ENCODE measurements at regions not wholly inside any gene's neighbourhood (a gene's known extent, or its start where the extent isn't known, plus 50 kb on each side); places are given as distances from the start of the nearest gene placed in this dataset.

GRCh38 chr1:37306461-37306860 is 167.9 kb upstream of the ZC3H12A start:
- H3K4me2 ChIP-seq (replicated peaks; ENCODE audit: low read depth, low read length, poor library complexity, severe bottlenecking): no peak overlapping the region
- no peaks in the 10 kb centered on the region for H3K79me2 ChIP-seq (ENCODE audit: control insufficient read depth, insufficient read depth, low read length)
- TF ChIP-seq EZH2 (IDR thresholded peaks at IDR 0.05; ENCODE audit: borderline replicate concordance, insufficient read depth, low read depth, low read length, poor library complexity, severe bottlenecking) (no peak), CTCF (IDR thresholded peaks at IDR 0.05) (no peak)
- no peak overlapping the region for H3K4me3 ChIP-seq (ENCODE audit: control extremely low read depth in 1 of 5, extremely low read depth in 1 of 5, insufficient read depth in 1 of 5, low read depth in 2 of 5, low read length in 4 of 5)
- no peaks in the 10 kb centered on the region for H4K20me1 ChIP-seq (ENCODE audit: control insufficient read depth, insufficient read depth, low read length, poor library complexity, severe bottlenecking)
- ChIA-PET CTCF (no interaction called here), POLR2A (no interaction called here)
- Mint-ChIP-seq H3K4me3 (no peak overlapping the region), H3K27me3 (peaks cover 19% of the 10 kb centered on the region), H3K27ac (no peak overlapping the region), H3K4me1 (no peaks in the 10 kb centered on the region), H3K9me3 (ENCODE audit: insufficient read depth) (no peaks in the 10 kb centered on the region)
- peaks cover 0 to 2% (median 1%) of the 10 kb centered on the region in 4 experiments for H3K27me3 ChIP-seq (replicated peaks in 1 of 4; ENCODE audit: control extremely low read depth in 1 of 4, control insufficient read depth in 3 of 4, insufficient read depth in 4 of 4, low read length in 3 of 4)
- DNase-seq (no peak), ATAC-seq (ENCODE audit: low read depth) (no peak)
- no peaks in the 10 kb centered on the region for H3K9me3 ChIP-seq (ENCODE audit: control extremely low read depth in 1 of 3, control insufficient read depth in 2 of 3, insufficient read depth in 1 of 3, low read length in 2 of 3)
- no peak overlapping the region for H2AFZ ChIP-seq (ENCODE audit: insufficient read depth, low read depth, low read length, poor library complexity, severe bottlenecking)
- H3K27ac ChIP-seq (ENCODE audit: low read length in 2 of 2): no peak overlapping the region
- no peak overlapping the region for H3K9ac ChIP-seq (ENCODE audit: low read length)
- intact Hi-C loops (cut with micrococcal nuclease): no loop called here
- no peaks in the 10 kb centered on the region for H3K4me1 ChIP-seq (ENCODE audit: control insufficient read depth in 2 of 2, insufficient read depth in 2 of 2, low read length in 2 of 2)
- no peaks in the 10 kb centered on the region for H3K36me3 ChIP-seq (replicated peaks in 1 of 2; ENCODE audit: control extremely low read depth in 1 of 2, control insufficient read depth in 1 of 2, extremely low read depth in 1 of 2, insufficient read depth in 2 of 2, low read length in 1 of 2)
- no CpG with 5 or more reads among the region's 4 CpGs for WGBS (ENCODE audit: insufficient coverage)

GRCh38 chr1:37306871-37307270 is 167.5 kb upstream of the ZC3H12A start:
- POLR2A ChIA-PET: no interaction called here
- intact Hi-C loops (cut with micrococcal nuclease): no loop called here
- H3K4me1 ChIP-seq (ENCODE audit: control insufficient read depth in 2 of 2, insufficient read depth in 2 of 2, low read length in 2 of 2): no peaks in the 10 kb centered on the region
- no peak for TF ChIP-seq CTCF (IDR thresholded peaks at IDR 0.05)
- no peak for TF ChIP-seq EZH2 (IDR thresholded peaks at IDR 0.05; ENCODE audit: borderline replicate concordance, insufficient read depth, low read depth, low read length, poor library complexity, severe bottlenecking)
- 98% methylated on average over 10 of the region's 11 CpGs for WGBS (ENCODE audit: insufficient coverage)
- H3K27me3 ChIP-seq (replicated peaks in 1 of 4; ENCODE audit: control extremely low read depth in 1 of 4, control insufficient read depth in 3 of 4, insufficient read depth in 4 of 4, low read length in 3 of 4): peaks cover 0 to 3% (median 1%) of the 10 kb centered on the region in 4 experiments
- no peaks in the 10 kb centered on the region for H3K4me1 Mint-ChIP-seq
- H3K9me3 Mint-ChIP-seq (ENCODE audit: insufficient read depth): no peaks in the 10 kb centered on the region
- no peak overlapping the region for H3K9ac ChIP-seq (ENCODE audit: low read length)
- H4K20me1 ChIP-seq (ENCODE audit: control insufficient read depth, insufficient read depth, low read length, poor library complexity, severe bottlenecking): no peaks in the 10 kb centered on the region
- H2AFZ ChIP-seq (ENCODE audit: insufficient read depth, low read depth, low read length, poor library complexity, severe bottlenecking): no peak overlapping the region
- no peaks in the 10 kb centered on the region for H3K9me3 ChIP-seq (ENCODE audit: control extremely low read depth in 1 of 3, control insufficient read depth in 2 of 3, insufficient read depth in 1 of 3, low read length in 2 of 3)
- H3K4me3 ChIP-seq (ENCODE audit: control extremely low read depth in 1 of 5, extremely low read depth in 1 of 5, insufficient read depth in 1 of 5, low read depth in 2 of 5, low read length in 4 of 5): no peak overlapping the region
- CTCF ChIA-PET: interaction anchor here (0.6 to 1.1 kb wide), 2 partner anchors 10 to 569 kb away, joined by 3 to 4 read pairs; no protein-coding TSS in a partner anchor
- no peaks in the 10 kb centered on the region for H3K79me2 ChIP-seq (ENCODE audit: control insufficient read depth, insufficient read depth, low read length)
- no peak overlapping the region for H3K4me2 ChIP-seq (replicated peaks; ENCODE audit: low read depth, low read length, poor library complexity, severe bottlenecking)
- H3K27me3 Mint-ChIP-seq: peaks cover 20% of the 10 kb centered on the region
- no peak overlapping the region for H3K4me3 Mint-ChIP-seq
- no peak overlapping the region for H3K27ac ChIP-seq (ENCODE audit: low read length in 2 of 2)
- no peak overlapping the region for H3K27ac Mint-ChIP-seq
- no peaks in the 10 kb centered on the region for H3K36me3 ChIP-seq (replicated peaks in 1 of 2; ENCODE audit: control extremely low read depth in 1 of 2, control insufficient read depth in 1 of 2, extremely low read depth in 1 of 2, insufficient read depth in 2 of 2, low read length in 1 of 2)
- ATAC-seq (ENCODE audit: low read depth) (no peak), DNase-seq (no peak)
